ENCODE measurements at regions not wholly inside any gene's neighbourhood (a gene's known extent, or its start where the extent isn't known, plus 50 kb on each side); places are given as distances from the start of the nearest gene placed in this dataset.
"Not testable (repeated sequence)": the region's sequence is repeated elsewhere in the genome, so short reads cannot be mapped to it uniquely, and the experiment has no call there.

- no peak for DNase-seq (ENCODE audit: low spot score)
- intact Hi-C loops (cut with DNase I): no loop called here
Measured at GRCh38 chr6:94570581-94570980, 1006.8 kb upstream of the MANEA start.

- intact Hi-C loops (cut with DNase I): no loop called here
- no peak for DNase-seq (ENCODE audit: low spot score)
Measured at GRCh38 chr6:94562846-94563245, 1014.5 kb upstream of the MANEA start.

GRCh38 chr6:94559829-94560537 is 1017.4 kb upstream of the MANEA start:
- no peak for DNase-seq (ENCODE audit: low spot score)
- intact Hi-C loops (cut with DNase I): no loop called here

GRCh38 chr6:94557207-94557606 is 1020.1 kb upstream of the MANEA start:
- intact Hi-C loops (cut with DNase I); DNase-seq (ENCODE audit: low spot score): not testable (repeated sequence)

- intact Hi-C loops (cut with DNase I): no loop called here
- no peak for DNase-seq (ENCODE audit: low spot score)
Measured at GRCh38 chr6:94548201-94548600, 1029.1 kb upstream of the MANEA start.

- intact Hi-C loops (cut with DNase I): no loop called here
- no peak for DNase-seq (ENCODE audit: low spot score)
Measured at GRCh38 chr6:94535798-94536197, 1041.5 kb upstream of the MANEA start.

- intact Hi-C loops (cut with DNase I): no loop called here
Measured at GRCh38 chr6:94511502-94512088, 1065.7 kb upstream of the MANEA start.

GRCh38 chr6:94510877-94511276 is 1066.5 kb upstream of the MANEA start:
- intact Hi-C loops (cut with DNase I): no loop called here
- no peak for DNase-seq (ENCODE audit: low spot score)

More at GRCh38 chr6:94511502-94512088, 1065.7 kb upstream of the MANEA start:
- no peak for DNase-seq (ENCODE audit: low spot score)

GRCh38 chr6:94501516-94501915 is 1075.8 kb upstream of the MANEA start:
- no peak for DNase-seq (ENCODE audit: low spot score)
- intact Hi-C loops (cut with DNase I): no loop called here

- no peak for DNase-seq (ENCODE audit: low spot score)
- intact Hi-C loops (cut with DNase I): no loop called here
Measured at GRCh38 chr6:94498099-94498498, 1078.7 kb upstream of the EPHA7 start.

GRCh38 chr6:94494500-94494899 is 1075.1 kb upstream of the EPHA7 start:
- DNase-seq (ENCODE audit: low spot score): no peak
- intact Hi-C loops (cut with DNase I): no loop called here

- intact Hi-C loops (cut with DNase I): no loop called here
- DNase-seq (ENCODE audit: low spot score): no peak
Measured at GRCh38 chr6:94487371-94487770, 1068.0 kb upstream of the EPHA7 start.

GRCh38 chr6:94478133-94479005 is 1059.0 kb upstream of the EPHA7 start:
- intact Hi-C loops (cut with DNase I): no loop called here
- no peak for DNase-seq (ENCODE audit: low spot score)

- DNase-seq (ENCODE audit: low spot score): no peak
- intact Hi-C loops (cut with DNase I): no loop called here
Measured at GRCh38 chr6:94468830-94469229, 1049.5 kb upstream of the EPHA7 start.

- DNase-seq (ENCODE audit: low spot score): no peak
Measured at GRCh38 chr6:94464018-94464510, 1044.7 kb upstream of the EPHA7 start.

GRCh38 chr6:94463306-94463705 is 1043.9 kb upstream of the EPHA7 start:
- intact Hi-C loops (cut with DNase I): no loop called here
- no peak for DNase-seq (ENCODE audit: low spot score)

More at GRCh38 chr6:94464018-94464510, 1044.7 kb upstream of the EPHA7 start:
- intact Hi-C loops (cut with DNase I): no loop called here

GRCh38 chr6:94462231-94462630 is 1042.9 kb upstream of the EPHA7 start:
- intact Hi-C loops (cut with DNase I): no loop called here
- DNase-seq (ENCODE audit: low spot score): no peak

- DNase-seq (ENCODE audit: low spot score): no peak
- intact Hi-C loops (cut with DNase I): no loop called here
Measured at GRCh38 chr6:94456266-94456665, 1036.9 kb upstream of the EPHA7 start.

- intact Hi-C loops (cut with DNase I): no loop called here
- DNase-seq (ENCODE audit: low spot score): no peak
Measured at GRCh38 chr6:94454231-94454630, 1034.9 kb upstream of the EPHA7 start.

GRCh38 chr6:94446120-94446519 is 1026.8 kb upstream of the EPHA7 start:
- intact Hi-C loops (cut with DNase I): no loop called here
- no peak for DNase-seq (ENCODE audit: low spot score)
